GM19328 (cell line): ENCODE measurements at regions not wholly inside any gene's neighbourhood (a gene's known extent, or its start where the extent isn't known, plus 50 kb on each side); places are given as distances from the start of the nearest gene placed in this dataset.
"Not testable (repeated sequence)": the region's sequence is repeated elsewhere in the genome, so short reads cannot be mapped to it uniquely, and the experiment has no call there.

Source experiments
- ATAC-seq: cut with Tn5 transposase; IDR thresholded peaks from one replicate; pipeline ENCODE4 v1.9.1; 2021; ENCODE audit warnings: mild to moderate bottlenecking, moderate library complexity; ENCODE audit not compliant: unreplicated experiment

- ATAC-seq = no peak
These were observed 414.6 kb upstream of the ZMIZ1 start for GRCh38 chr10:78654047-78654590.

GRCh38 chr10:78655979-78656378 is 412.8 kb upstream of the ZMIZ1 start:
- ATAC-seq = no peak

- no peak for ATAC-seq
These were observed 412.2 kb upstream of the ZMIZ1 start for GRCh38 chr10:78656417-78657162.

GRCh38 chr10:78657163-78657861 is 411.5 kb upstream of the ZMIZ1 start:
- ATAC-seq = no peak

GRCh38 chr10:78657862-78658165 is 411.0 kb upstream of the ZMIZ1 start:
- ATAC-seq = no peak

- peak; percentile 74 for ATAC-seq
These were observed 409.8 kb upstream of the ZMIZ1 start for GRCh38 chr10:78658645-78659597.

- ATAC-seq = no peak
These were observed 409.2 kb upstream of the ZMIZ1 start for GRCh38 chr10:78659598-78659967.

- ATAC-seq = no peak
These were observed 408.2 kb upstream of the ZMIZ1 start for GRCh38 chr10:78660446-78661106.

GRCh38 chr10:78663721-78664120 is 405.0 kb upstream of the ZMIZ1 start:
- no peak for ATAC-seq

- ATAC-seq = no peak
These were observed 403.7 kb upstream of the ZMIZ1 start for GRCh38 chr10:78664929-78665553.

- no peak for ATAC-seq
These were observed 395.8 kb upstream of the ZMIZ1 start for GRCh38 chr10:78672918-78673317.

- not testable (repeated sequence) for ATAC-seq
These were observed 387.6 kb upstream of the ZMIZ1 start for GRCh38 chr10:78681141-78681540.

GRCh38 chr10:78681986-78682385 is 386.8 kb upstream of the ZMIZ1 start:
- ATAC-seq = not testable (repeated sequence)

- no peak for ATAC-seq
These were observed 383.8 kb upstream of the ZMIZ1 start for GRCh38 chr10:78684947-78685346.

- ATAC-seq = no peak
These were observed 383.2 kb upstream of the ZMIZ1 start for GRCh38 chr10:78685466-78686103.

GRCh38 chr10:78686444-78687060 is 382.2 kb upstream of the ZMIZ1 start:
- no peak for ATAC-seq

GRCh38 chr10:78687626-78688025 is 381.1 kb upstream of the ZMIZ1 start:
- no peak for ATAC-seq

- no peak for ATAC-seq
These were observed 380.4 kb upstream of the ZMIZ1 start for GRCh38 chr10:78688230-78688900.
